Neural cell (in vitro differentiated cells): ENCODE measurements at regions not wholly inside any gene's neighbourhood (a gene's known extent, or its start where the extent isn't known, plus 50 kb on each side); places are given as distances from the start of the nearest gene placed in this dataset.

Experiments used
- H2AFZ ChIP-seq: fragments of 200-600, 300-800 bp; sonication (generic), shearing (Covaris generic); 2 replicates; pipeline ENCODE4 v1.6.0; 2014; ENCODE audit warnings: low read depth, mild to moderate bottlenecking, antibody characterized with exemption, low read length, moderate library complexity
- H3F3A ChIP-seq: fragments of 200-600 bp; shearing (Covaris generic); 2 replicates; pipeline ENCODE4 v1.6.1; 2016; ENCODE audit warnings: mild to moderate bottlenecking, moderate library complexity, mixed read lengths, antibody characterized with exemption, low read length; ENCODE audit not compliant: insufficient read depth, poor library complexity, severe bottlenecking
- H3K27ac ChIP-seq: fragments of 200-600, 300-800 bp; sonication (generic), shearing (Covaris generic); 2 replicates; pipeline ENCODE4 v1.5.1; 2014; ENCODE audit warnings: mild to moderate bottlenecking, low read length, moderate library complexity
- H3K27me3 ChIP-seq: fragments of 300-800, 200-600 bp; sonication (generic), shearing (Covaris generic); 2 replicates; pipeline ENCODE4 v1.6.0; 2014; ENCODE audit warnings: mild to moderate bottlenecking, low read depth, low read length, moderate library complexity; ENCODE audit not compliant: insufficient read depth
- H3K36me3 ChIP-seq: fragments of 300-800, 200-600 bp; sonication (generic), shearing (Covaris generic); 2 replicates; pipeline ENCODE4 v1.5.1; 2014; ENCODE audit warnings: mild to moderate bottlenecking, antibody characterized with exemption, low read length, moderate library complexity; ENCODE audit not compliant: insufficient read depth
- H3K4me2 ChIP-seq: fragments of 300-800, 200-600 bp; sonication (generic), shearing (Covaris generic); 2 replicates; pipeline ENCODE4 v1.6.0; 2014; ENCODE audit warnings: mild to moderate bottlenecking, low read length
- H3K4me3 ChIP-seq: fragments of 300-800, 200-600 bp; sonication (generic), shearing (Covaris generic); 2 replicates; pipeline ENCODE4 v1.5.1; 2014; ENCODE audit warnings: mild to moderate bottlenecking, low read length, moderate library complexity
- H3K79me2 ChIP-seq: fragments of 200-600 bp; shearing (Covaris generic); replicated peaks from 2 replicates; pipeline ENCODE4 v1.6.0; 2014; ENCODE audit warnings: mild to moderate bottlenecking, low read length, moderate library complexity; ENCODE audit not compliant: insufficient read depth
- H3K9ac ChIP-seq: fragments of 300-800, 200-600 bp; sonication (generic), shearing (Covaris generic); 2 replicates; pipeline ENCODE4 v1.6.1; 2016; ENCODE audit warnings: mild to moderate bottlenecking, low read length, mixed read lengths
- H3K9me2 ChIP-seq: fragments of 200-600 bp; shearing (Covaris generic); 2 replicates; pipeline ENCODE4 v1.6.1; 2016; ENCODE audit warnings: mild to moderate bottlenecking, low read length, mixed read lengths; ENCODE audit not compliant: insufficient read depth
- H3K9me3 ChIP-seq: fragments of 200-600, 300-800 bp; sonication (generic), shearing (Covaris generic); 2 replicates; pipeline ENCODE4 v1.6.1; 2016; ENCODE audit warnings: mild to moderate bottlenecking, mixed run types, low read length, moderate library complexity, mixed read lengths
- H4K20me1 ChIP-seq: fragments of 200-600 bp; shearing (Covaris generic); 2 replicates; pipeline ENCODE4 v1.6.1; 2016; ENCODE audit warnings: mild to moderate bottlenecking, mixed run types; ENCODE audit not compliant: insufficient read depth
- EP300 ChIP-seq: fragments of 450-650 bp; conservative IDR thresholded peaks from 2 replicates; pipeline ENCODE4 v1.6.1; 2014; ENCODE audit warnings: antibody characterized with exemption, mild to moderate bottlenecking, moderate library complexity; ENCODE audit not compliant: poor library complexity, severe bottlenecking
- EZH2 ChIP-seq: fragments of 200-600, 300-800 bp; shearing (Covaris generic), sonication (generic); IDR thresholded peaks from 2 replicates; pipeline ENCODE4 v1.6.1; 2014; ENCODE audit warnings: antibody characterized with exemption, low read length, borderline replicate concordance, mild to moderate bottlenecking; ENCODE audit not compliant: insufficient read depth, poor library complexity, severe bottlenecking
- MXI1 ChIP-seq: fragments of 450-650 bp; conservative IDR thresholded peaks from 2 replicates; pipeline ENCODE4 v1.6.1; 2014; ENCODE audit warnings: antibody characterized with exemption, mild to moderate bottlenecking; ENCODE audit not compliant: poor library complexity, severe bottlenecking
- POLR2AphosphoS5 ChIP-seq: IDR thresholded peaks from 2 replicates; pipeline ENCODE4 v1.6.1; 2012
- RAD21 ChIP-seq: fragments of 450-650 bp; conservative IDR thresholded peaks from 2 replicates; pipeline ENCODE4 v1.6.1; 2014; ENCODE audit warnings: antibody characterized with exemption, mild to moderate bottlenecking, moderate library complexity
- REST ChIP-seq: IDR thresholded peaks from 2 replicates; pipeline ENCODE4 v1.6.1; 2012; ENCODE audit warnings: borderline replicate concordance
- SMC3 ChIP-seq: fragments of 450-650 bp; conservative IDR thresholded peaks from 2 replicates; pipeline ENCODE4 v1.6.1; 2014; ENCODE audit warnings: antibody characterized with exemption, mild to moderate bottlenecking, moderate library complexity; ENCODE audit not compliant: poor library complexity
- TAF1 ChIP-seq: IDR thresholded peaks from 2 replicates; pipeline ENCODE4 v1.6.1; 2012; ENCODE audit warnings: low read depth
- TF ChIP-seq, protein P1 (sequence below): fragments of 450-650 bp; IDR thresholded peaks from 2 replicates; pipeline ENCODE4 v1.5.1; 2014; ENCODE audit warnings: antibody characterized with exemption, mild to moderate bottlenecking, moderate library complexity; ENCODE audit not compliant: poor library complexity, severe bottlenecking

DNA sequence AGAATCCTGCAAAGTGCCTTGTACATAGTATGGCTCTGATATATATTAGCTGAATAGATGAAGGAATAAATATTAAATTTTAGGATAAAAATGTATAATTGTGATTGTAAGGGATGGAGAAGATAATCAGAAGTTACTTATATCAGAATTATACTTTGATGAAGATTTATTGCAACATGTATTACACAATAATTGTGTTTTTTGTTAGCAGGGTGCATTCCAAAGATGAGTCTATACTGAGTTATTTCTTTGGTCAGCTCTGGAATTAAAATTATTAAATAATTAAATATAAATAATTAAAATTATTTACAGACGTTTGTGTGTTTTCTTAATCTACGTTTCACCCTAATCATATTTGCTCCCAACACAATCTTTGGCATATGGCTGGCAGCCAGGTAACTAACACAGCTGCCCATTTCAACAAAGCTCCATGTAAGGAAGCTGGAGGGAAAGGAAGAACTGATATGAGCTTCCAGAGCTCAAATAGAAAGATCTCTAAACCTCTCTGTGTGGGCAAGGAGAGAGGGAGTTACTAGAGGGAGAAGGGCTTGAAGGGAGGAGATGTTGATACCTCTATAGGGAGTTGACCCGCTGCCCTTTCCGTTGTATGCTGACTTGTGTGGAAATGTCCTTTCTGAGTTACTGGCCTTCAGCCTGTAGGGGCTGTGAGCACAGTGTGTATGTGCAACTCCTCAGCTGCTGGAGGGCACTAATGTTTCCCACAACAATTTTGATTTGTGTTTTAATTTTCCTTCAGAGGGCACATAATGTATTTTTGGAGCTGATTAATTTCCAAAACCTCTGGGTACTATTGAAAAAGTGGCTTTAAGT, 403.4 kb downstream of the MAN2A1 start:
- Histone ChIP-seq H3K9me3 (no peaks in the 10 kb centered on the region), H3K9me2 (no peaks in the 10 kb centered on the region), H3K27me3 (no peaks in the 10 kb centered on the region), H3K27ac (no peak overlapping the region), H3K9ac (no peak overlapping the region), H3F3A (no peaks in the 10 kb centered on the region), H3K79me2 (no peaks in the 10 kb centered on the region), H3K4me2 (no peak overlapping the region), H3K36me3 (no peaks in the 10 kb centered on the region), H2AFZ (no peak overlapping the region), H3K4me3 (no peak overlapping the region), H4K20me1 (no peaks in the 10 kb centered on the region)
- TF ChIP-seq TAF1 = no peak
- TF ChIP-seq, protein P1, sequence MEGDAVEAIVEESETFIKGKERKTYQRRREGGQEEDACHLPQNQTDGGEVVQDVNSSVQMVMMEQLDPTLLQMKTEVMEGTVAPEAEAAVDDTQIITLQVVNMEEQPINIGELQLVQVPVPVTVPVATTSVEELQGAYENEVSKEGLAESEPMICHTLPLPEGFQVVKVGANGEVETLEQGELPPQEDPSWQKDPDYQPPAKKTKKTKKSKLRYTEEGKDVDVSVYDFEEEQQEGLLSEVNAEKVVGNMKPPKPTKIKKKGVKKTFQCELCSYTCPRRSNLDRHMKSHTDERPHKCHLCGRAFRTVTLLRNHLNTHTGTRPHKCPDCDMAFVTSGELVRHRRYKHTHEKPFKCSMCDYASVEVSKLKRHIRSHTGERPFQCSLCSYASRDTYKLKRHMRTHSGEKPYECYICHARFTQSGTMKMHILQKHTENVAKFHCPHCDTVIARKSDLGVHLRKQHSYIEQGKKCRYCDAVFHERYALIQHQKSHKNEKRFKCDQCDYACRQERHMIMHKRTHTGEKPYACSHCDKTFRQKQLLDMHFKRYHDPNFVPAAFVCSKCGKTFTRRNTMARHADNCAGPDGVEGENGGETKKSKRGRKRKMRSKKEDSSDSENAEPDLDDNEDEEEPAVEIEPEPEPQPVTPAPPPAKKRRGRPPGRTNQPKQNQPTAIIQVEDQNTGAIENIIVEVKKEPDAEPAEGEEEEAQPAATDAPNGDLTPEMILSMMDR = no peak
- no peak for TF ChIP-seq REST
- TF ChIP-seq MXI1 = no peak
- TF ChIP-seq SMC3 = no peak
- no peak for TF ChIP-seq RAD21
- no peak for TF ChIP-seq EZH2
- TF ChIP-seq EP300 = no peak
- TF ChIP-seq POLR2AphosphoS5 = no peak

- Histone ChIP-seq H3K27ac (no peak overlapping the region), H3K4me2 (no peak overlapping the region), H3K9ac (no peak overlapping the region), H3K9me2 (no peaks in the 10 kb centered on the region), H4K20me1 (no peaks in the 10 kb centered on the region), H3K36me3 (no peaks in the 10 kb centered on the region), H3K9me3 (no peaks in the 10 kb centered on the region), H3K4me3 (no peak overlapping the region), H3K27me3 (no peaks in the 10 kb centered on the region), H3K79me2 (no peaks in the 10 kb centered on the region), H3F3A (no peaks in the 10 kb centered on the region), H2AFZ (no peak overlapping the region)
- TF ChIP-seq RAD21 (no peak), EP300 (no peak), TAF1 (no peak), REST (no peak), MXI1 (no peak), EZH2 (no peak), POLR2AphosphoS5 (no peak), SMC3 (no peak)
- TF ChIP-seq, protein P1 = no peak
Measured at GRCh38 chr5:110094109-110094508, 404.4 kb downstream of the MAN2A1 start.
